ENCODE measurements at regions not wholly inside any gene's neighbourhood (a gene's known extent, or its start where the extent isn't known, plus 50 kb on each side); places are given as distances from the start of the nearest gene placed in this dataset.
"Not testable (repeated sequence)": the region's sequence is repeated elsewhere in the genome, so short reads cannot be mapped to it uniquely, and the experiment has no call there.

- not testable (repeated sequence) for TF ChIP-seq POLR2A, CTCF (IDR thresholded peaks at IDR 0.05)
Observed at GRCh38 chr5:96168833-96169232, 207.2 kb upstream of the ELL2 start.
